HG03565 (cell line): ENCODE measurements at regions not wholly inside any gene's neighbourhood (a gene's known extent, or its start where the extent isn't known, plus 50 kb on each side); places are given as distances from the start of the nearest gene placed in this dataset.
"Not testable (repeated sequence)": the region's sequence is repeated elsewhere in the genome, so short reads cannot be mapped to it uniquely, and the experiment has no call there.

Experiments used
- ATAC-seq: cut with Tn5 transposase; IDR thresholded peaks from one replicate; pipeline ENCODE4 v1.9.1; 2021; ENCODE audit warnings: mild to moderate bottlenecking, moderate library complexity; ENCODE audit not compliant: unreplicated experiment

DNA sequence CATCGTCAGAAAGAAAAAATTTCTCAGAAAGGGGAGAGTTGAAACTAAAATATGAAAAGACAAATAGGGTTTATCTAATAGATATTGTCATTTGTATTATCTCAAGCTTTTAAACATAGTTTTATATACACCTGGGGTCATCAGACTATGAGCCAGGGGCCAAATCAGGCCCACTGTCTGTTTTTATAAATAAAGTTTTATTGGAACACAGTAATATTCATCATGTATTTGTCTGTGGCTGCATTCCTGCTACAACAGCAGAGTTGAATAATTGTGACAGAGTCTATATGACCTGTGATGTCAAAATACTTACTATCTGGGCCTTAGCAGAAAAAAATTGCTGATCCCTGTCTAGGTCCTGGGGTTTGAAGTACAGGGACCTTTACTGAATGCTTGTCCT, 120.5 kb upstream of the RUNX1 start:
- ATAC-seq = no peak

- ATAC-seq = no peak
Measured at GRCh38 chr21:35168735-35169134, 119.6 kb upstream of the RUNX1 start.

- ATAC-seq = no peak
Measured at GRCh38 chr21:35164971-35165483, 115.9 kb upstream of the RUNX1 start.

DNA sequence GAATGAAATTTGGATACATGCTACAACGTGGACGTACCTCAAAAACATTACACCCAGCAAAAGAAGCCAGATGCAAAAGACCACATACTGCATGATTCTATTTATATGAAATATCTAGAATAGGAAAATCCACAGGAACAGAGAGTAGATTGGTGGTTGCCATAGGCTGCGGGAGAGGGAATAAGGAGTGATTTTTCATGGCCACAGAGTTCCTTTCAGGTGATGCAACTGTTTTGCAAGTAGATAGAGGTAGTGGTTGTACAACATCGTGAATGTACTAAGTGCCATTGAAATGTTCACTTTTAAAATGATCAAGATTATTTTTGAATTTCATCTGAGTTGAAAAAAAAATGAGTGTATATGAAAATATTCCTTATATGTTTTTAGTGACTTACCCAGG, 115.3 kb upstream of the RUNX1 start:
- no peak for ATAC-seq

GRCh38 chr21:35163411-35163810, 114.3 kb upstream of the RUNX1 start:
- no peak for ATAC-seq

- ATAC-seq = no peak
Measured at GRCh38 chr21:35162831-35163230, 113.7 kb upstream of the RUNX1 start.

GRCh38 chr21:35159881-35160280, 110.8 kb upstream of the RUNX1 start:
- no peak for ATAC-seq

GRCh38 chr21:35157374-35157773, 108.3 kb upstream of the RUNX1 start:
- not testable (repeated sequence) for ATAC-seq

DNA sequence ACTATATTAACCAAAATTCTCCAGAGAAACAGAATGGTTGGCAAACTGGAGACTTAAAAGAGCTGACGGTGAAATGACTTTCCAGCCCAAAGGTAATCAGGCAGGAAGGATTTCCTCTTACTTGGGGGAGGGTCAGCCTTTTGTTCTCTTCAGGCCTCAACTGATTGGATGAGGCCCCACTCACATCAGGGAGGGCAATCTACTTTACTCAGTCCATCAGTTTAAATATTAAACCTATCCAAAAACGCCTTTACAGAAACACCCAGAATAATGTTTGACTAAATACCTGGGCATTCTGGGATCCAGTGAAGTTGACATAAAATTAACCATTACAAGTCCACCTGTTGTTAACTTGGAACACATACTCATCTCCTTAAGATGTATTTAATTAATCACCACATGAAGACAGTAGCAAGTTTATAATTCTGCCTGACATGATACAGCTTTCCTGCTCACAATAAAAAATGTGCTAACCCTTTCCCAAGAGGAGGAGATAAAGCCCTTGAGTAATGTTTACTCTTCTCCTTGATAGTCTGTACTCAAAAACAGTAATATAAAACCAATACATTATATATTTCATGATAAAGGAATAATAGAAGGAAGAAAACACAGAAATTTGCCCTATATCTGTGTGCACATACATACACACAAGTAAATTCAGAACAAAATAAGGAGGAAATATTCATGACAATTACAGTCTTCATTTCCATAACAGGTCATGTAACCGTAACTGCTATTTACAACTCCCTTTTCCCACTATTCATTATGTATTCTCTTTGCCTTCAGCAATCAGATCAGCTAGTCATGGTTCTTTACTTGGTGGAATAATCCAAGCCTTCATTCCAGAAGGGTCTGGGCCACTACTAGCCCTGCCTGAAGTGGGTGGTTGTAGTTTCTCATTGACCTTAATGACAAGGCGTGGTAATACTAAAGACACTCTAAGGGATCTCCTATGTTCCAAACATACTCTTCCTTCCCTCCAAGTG, 107.5 kb upstream of the RUNX1 start:
- ATAC-seq = no peak

DNA sequence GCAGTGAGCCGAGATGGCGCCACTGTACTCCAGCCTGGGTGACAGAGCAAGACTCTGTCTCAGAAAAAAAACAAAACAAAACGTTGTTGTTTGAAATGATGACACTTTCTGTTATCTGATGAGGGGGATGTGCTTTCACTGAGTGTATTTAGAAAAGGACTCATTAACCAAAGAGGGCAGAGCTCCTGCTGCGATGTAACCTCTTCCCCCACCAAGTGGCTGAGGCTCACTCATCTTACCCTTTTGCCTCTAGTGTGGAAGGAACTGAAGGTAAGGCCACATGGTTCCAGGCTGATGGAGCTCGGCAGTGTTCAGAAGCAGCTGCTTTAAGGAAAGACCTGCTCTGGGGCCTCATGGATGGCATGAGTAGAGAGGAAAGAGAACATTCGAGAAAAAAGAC, 105.7 kb upstream of the RUNX1 start:
- no peak for ATAC-seq

DNA sequence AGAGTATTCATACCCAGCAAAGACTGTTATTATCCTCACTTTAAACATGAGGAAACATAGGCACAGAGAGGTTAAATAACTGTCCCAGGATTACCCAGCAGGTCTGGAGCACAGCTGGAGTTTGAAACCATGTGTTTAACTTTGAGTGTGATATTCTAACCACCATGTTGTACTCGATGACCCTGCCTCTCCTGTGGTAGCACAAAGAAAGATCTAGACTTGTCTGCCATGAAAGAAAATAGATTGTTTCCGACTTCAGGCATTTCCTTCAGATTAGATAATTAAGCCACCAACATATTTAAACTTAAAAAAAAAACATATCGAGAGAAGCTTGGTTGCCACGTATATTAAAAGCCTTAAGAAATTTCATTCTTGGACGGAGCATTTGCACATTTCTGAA, 104.6 kb upstream of the RUNX1 start:
- no peak for ATAC-seq

DNA sequence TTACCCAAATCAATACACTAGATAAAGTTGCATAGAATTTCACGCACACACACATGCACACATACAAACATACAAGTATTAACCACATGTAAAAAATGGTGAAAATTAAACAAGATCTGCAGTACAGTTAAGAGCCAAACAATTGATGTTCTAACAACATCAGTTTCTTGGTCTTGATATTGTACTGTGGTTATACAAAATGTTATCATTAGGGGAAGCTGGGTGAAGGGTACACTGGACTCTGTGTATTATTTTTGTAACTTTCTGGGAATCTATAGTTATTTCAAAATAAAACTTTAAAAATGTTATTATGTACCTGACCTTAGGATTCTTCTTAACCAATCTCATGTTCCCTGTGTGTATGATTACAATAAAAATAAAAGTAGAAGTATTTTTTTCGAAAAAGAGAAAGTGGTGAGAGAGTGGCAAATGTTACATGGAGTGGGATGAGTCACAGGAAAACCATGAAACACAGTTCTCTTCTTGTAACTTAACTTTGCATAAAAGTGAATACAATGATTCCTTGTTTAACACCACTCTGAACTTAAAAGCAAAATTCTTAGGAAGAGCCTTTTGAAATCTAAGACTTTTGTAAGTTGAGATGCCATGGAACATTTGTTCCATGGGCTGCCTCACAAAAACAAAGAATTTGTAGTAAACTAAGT, 101.6 kb upstream of the RUNX1 start:
- ATAC-seq = no peak

- no peak for ATAC-seq
Measured at GRCh38 chr21:35149698-35150097, 100.6 kb upstream of the RUNX1 start.

GRCh38 chr21:35147439-35147838, 98.3 kb upstream of the RUNX1 start:
- no peak for ATAC-seq

- ATAC-seq = no peak
Measured at GRCh38 chr21:35145626-35146233, 96.6 kb upstream of the RUNX1 start.

DNA sequence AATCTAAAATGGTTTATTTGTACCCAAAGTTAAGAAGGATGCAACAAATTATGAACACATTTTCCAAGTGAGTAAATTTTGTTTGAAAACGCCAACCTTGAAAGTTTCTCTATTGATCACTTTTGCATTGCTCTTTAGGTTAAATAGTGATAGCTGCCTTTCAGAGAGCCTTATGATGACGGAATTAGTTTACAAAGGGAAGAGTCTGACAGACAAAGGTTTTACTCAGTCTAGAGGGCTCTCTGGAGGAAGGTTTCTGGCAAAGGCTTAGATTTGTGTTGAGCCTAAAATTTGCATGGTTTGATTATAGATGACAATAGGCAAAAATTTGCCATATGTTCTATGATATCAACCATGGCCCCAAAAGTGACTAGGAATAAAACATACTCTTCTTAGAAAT, 95.9 kb upstream of the RUNX1 start:
- ATAC-seq = no peak

GRCh38 chr21:35142036-35142815, 93.1 kb upstream of the RUNX1 start:
- no peak for ATAC-seq

DNA sequence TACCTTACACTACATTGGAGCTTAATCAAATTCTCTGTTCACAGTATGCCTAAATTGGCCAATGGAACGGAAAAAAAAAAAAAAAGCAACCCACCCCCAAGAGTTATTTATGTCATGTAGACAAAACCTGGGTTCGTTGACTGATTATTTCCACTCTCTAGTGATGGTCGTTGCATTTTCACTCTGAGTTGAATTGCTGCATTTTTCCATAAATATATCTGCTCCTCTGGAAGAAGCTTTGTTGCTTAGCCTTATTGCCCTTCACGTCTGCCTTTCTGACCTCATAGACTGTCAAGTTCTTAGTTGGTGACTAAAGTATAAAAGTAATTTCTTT, 90.2 kb upstream of the RUNX1 start:
- no peak for ATAC-seq

DNA sequence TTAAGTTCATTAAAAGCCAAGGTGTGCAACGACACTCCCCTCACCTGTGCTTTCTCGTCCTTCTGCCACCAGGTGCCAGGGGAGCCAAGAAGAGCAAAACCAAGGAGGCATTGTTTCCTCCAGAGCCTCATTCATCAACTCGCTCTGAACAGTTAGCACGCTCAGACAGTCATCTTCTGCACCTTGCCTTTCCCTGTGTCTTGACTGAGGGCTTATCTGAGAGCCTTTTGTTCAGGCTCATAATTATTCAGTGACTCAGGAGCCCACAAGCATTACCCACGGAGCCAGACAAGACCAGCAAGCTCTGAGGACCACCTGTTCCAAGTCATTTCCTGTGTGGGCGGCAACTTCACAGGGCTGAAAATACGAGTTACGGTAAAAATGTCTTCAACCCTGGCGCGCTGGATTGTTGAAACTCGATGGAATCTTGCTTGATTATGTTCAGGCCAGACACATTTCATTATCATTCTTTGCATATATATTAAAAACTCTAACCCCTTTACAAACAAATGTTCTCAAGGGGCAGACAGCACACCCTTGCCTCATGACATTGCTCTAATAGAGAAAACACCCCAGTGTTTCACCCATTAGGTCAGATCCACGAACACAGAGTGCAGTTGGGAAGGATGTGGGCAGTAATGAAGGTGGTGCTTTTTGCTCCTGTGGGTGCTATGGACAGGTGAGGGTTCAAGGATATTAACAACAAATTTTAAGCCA, 89.7 kb upstream of the RUNX1 start:
- ATAC-seq = no peak

DNA sequence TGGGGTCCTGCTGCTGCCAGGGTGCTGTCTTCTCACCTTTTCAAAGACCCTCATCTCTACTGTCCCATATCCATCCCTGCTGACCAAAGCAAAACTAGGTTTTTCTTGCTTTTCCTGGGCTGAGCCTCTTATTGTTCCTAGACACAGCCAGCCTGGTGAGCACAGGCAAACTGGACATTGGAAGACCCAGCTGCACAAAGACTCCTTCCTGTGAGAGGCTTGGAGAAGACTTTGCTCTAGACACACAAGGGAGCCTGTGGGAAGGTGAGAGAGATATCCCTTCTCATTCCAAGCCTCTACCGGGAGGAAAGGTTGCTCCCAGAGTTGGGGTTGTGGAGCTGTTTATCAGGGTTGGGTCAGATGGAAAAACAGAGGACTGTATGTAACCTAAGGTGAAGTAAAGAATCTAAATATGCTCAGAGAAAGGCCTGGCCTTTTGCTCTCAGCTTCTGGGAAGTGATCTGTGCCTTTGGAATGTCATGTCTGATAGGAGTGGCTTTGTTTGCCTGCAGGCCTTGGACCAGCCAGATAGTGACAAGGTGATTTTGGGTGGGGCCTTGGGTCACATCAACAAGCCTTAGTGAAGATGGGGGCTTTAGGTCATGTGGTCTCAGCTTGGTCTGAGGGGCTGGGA, 87.6 kb upstream of the RUNX1 start:
- no peak for ATAC-seq
